GM12875 (cell line): ENCODE measurements at regions not wholly inside any gene's neighbourhood (a gene's known extent, or its start where the extent isn't known, plus 50 kb on each side); places are given as distances from the start of the nearest gene placed in this dataset.
"Not testable (repeated sequence)": the region's sequence is repeated elsewhere in the genome, so short reads cannot be mapped to it uniquely, and the experiment has no call there.

Source experiments
- H3K4me3 ChIP-seq: one replicate; pipeline ENCODE4 v1.5.1; 2011; ENCODE audit warnings: low read depth, low read length, control low read depth
- TF ChIP-seq, protein P1 (sequence below): IDR thresholded peaks from 2 replicates; pipeline ENCODE4 v1.5.1; 2011; ENCODE audit warnings: low read depth, mild to moderate bottlenecking, control low read depth, inconsistent platforms, low read length, moderate library complexity, borderline replicate concordance; ENCODE audit not compliant: insufficient read depth

DNA sequence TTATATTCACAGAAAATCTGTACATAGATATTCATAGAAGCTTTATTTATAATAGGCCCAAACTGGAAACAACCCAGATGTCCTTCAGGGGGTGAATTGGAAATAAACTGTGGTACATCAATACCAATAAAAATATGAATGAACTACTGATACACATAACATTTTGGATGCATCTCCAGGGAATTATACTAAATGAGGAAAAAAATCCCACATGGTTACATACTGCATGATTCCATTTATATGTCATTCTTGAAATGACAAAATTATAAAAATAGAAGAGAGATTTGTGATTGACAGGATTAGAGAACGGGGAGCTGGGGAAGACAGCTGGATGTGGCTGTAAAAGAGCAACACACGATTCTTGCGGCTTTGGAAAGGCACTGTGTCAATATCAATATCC is 435.0 kb downstream of the TMEM182 start:
- H3K4me3 ChIP-seq = no peak overlapping the region
- TF ChIP-seq, protein P1, sequence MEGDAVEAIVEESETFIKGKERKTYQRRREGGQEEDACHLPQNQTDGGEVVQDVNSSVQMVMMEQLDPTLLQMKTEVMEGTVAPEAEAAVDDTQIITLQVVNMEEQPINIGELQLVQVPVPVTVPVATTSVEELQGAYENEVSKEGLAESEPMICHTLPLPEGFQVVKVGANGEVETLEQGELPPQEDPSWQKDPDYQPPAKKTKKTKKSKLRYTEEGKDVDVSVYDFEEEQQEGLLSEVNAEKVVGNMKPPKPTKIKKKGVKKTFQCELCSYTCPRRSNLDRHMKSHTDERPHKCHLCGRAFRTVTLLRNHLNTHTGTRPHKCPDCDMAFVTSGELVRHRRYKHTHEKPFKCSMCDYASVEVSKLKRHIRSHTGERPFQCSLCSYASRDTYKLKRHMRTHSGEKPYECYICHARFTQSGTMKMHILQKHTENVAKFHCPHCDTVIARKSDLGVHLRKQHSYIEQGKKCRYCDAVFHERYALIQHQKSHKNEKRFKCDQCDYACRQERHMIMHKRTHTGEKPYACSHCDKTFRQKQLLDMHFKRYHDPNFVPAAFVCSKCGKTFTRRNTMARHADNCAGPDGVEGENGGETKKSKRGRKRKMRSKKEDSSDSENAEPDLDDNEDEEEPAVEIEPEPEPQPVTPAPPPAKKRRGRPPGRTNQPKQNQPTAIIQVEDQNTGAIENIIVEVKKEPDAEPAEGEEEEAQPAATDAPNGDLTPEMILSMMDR = no peak

GRCh38 chr2:103200774-103201173 is 438.9 kb downstream of the TMEM182 start:
- not testable (repeated sequence) for H3K4me3 ChIP-seq

GRCh38 chr2:103208916-103209315 is 447.1 kb downstream of the TMEM182 start:
- H3K4me3 ChIP-seq = no peak overlapping the region
- TF ChIP-seq, protein P1 = no peak

- TF ChIP-seq, protein P1 = no peak
- no peak overlapping the region for H3K4me3 ChIP-seq
Observed at GRCh38 chr2:103213028-103213542, 451.3 kb downstream of the TMEM182 start.

GRCh38 chr2:103218516-103218915 is 456.7 kb downstream of the TMEM182 start:
- TF ChIP-seq, protein P1 = no peak
- H3K4me3 ChIP-seq = no peak overlapping the region

GRCh38 chr2:103219398-103219797 is 457.6 kb downstream of the TMEM182 start:
- TF ChIP-seq, protein P1 = no peak
- no peak overlapping the region for H3K4me3 ChIP-seq

- H3K4me3 ChIP-seq = no peak overlapping the region
- TF ChIP-seq, protein P1 = no peak
Observed at GRCh38 chr2:103222969-103223368, 461.1 kb downstream of the TMEM182 start.

GRCh38 chr2:103230796-103231195 is 469.0 kb downstream of the TMEM182 start:
- TF ChIP-seq, protein P1 = no peak
- H3K4me3 ChIP-seq = no peak overlapping the region
